ENCODE measurements at regions not wholly inside any gene's neighbourhood (a gene's known extent, or its start where the extent isn't known, plus 50 kb on each side); places are given as distances from the start of the nearest gene placed in this dataset.
A peak's percentile ranks its signal among the peaks of the same experiment; 100 is the strongest.
"Not testable (repeated sequence)": the region's sequence is repeated elsewhere in the genome, so short reads cannot be mapped to it uniquely, and the experiment has no call there.

GRCh38 chr9:135409286-135410200 lies 70.0 kb upstream of the PPP1R26 start:
- H3K9me3 ChIP-seq (ENCODE audit: control extremely low read depth in 1 of 5, control insufficient read depth in 4 of 5, insufficient read depth in 2 of 5, low read depth in 1 of 5, low read length in 4 of 5): peaks cover 0 to 3% (median 0%) of the 10 kb centered on the region in 5 experiments
- ChIA-PET POLR2A (no interaction called here), CTCF (interaction anchor here (2.1 kb wide), 1 partner anchor 322 kb away, joined by 11 read pairs; the partner anchor contains the start of gene OLFM1)
- 86% methylated on average over 21 of the region's 30 CpGs for WGBS (ENCODE audit: insufficient coverage)
- H3K36me3 ChIP-seq (ENCODE audit: control insufficient read depth in 4 of 4, insufficient read depth in 4 of 4, low read length in 3 of 4): no peaks in the 10 kb centered on the region
- peaks cover 0 to 2% (median 0%) of the 10 kb centered on the region in 4 experiments for H3K4me1 ChIP-seq (ENCODE audit: control extremely low read depth in 1 of 4, control insufficient read depth in 4 of 4, insufficient read depth in 4 of 4, low read length in 3 of 4)
- no peak overlapping the region for H3K27ac ChIP-seq (ENCODE audit: insufficient read depth in 1 of 2, low read depth in 1 of 2, low read length in 2 of 2, poor library complexity in 1 of 2, severe bottlenecking in 2 of 2)
- DNase-seq: no peak
- no peak overlapping the region for H3K4me3 ChIP-seq (ENCODE audit: control insufficient read depth in 1 of 7, extremely low read depth in 1 of 7, insufficient read depth in 4 of 7, low read depth in 2 of 7, low read length in 6 of 7)
- peaks cover 0 to 46% (median 2%) of the 10 kb centered on the region in 5 experiments for H3K27me3 ChIP-seq (replicated peaks in 2 of 5; ENCODE audit: control insufficient read depth in 4 of 5, insufficient read depth in 5 of 5, low read length in 4 of 5)

GRCh38 chr9:135410421-135410820 lies 69.2 kb upstream of the PPP1R26 start:
- ChIA-PET POLR2A (no interaction called here), CTCF (interaction anchor here (2.1 kb wide), 1 partner anchor 323 kb away, joined by 11 read pairs; the partner anchor contains the start of gene OLFM1)
- DNase-seq: no peak
- peaks cover 0 to 2% (median 0%) of the 10 kb centered on the region in 4 experiments for H3K4me1 ChIP-seq (ENCODE audit: control extremely low read depth in 1 of 4, control insufficient read depth in 4 of 4, insufficient read depth in 4 of 4, low read length in 3 of 4)
- WGBS (ENCODE audit: insufficient coverage): 93% methylated on average over 4 of the region's 7 CpGs
- peaks cover 0 to 46% (median 2%) of the 10 kb centered on the region in 5 experiments for H3K27me3 ChIP-seq (replicated peaks in 2 of 5; ENCODE audit: control insufficient read depth in 4 of 5, insufficient read depth in 5 of 5, low read length in 4 of 5)
- peaks cover 0 to 3% (median 0%) of the 10 kb centered on the region in 5 experiments for H3K9me3 ChIP-seq (ENCODE audit: control extremely low read depth in 1 of 5, control insufficient read depth in 4 of 5, insufficient read depth in 2 of 5, low read depth in 1 of 5, low read length in 4 of 5)
- H3K4me3 ChIP-seq (ENCODE audit: control insufficient read depth in 1 of 7, extremely low read depth in 1 of 7, insufficient read depth in 4 of 7, low read depth in 2 of 7, low read length in 6 of 7): no peak overlapping the region
- no peak overlapping the region for H3K27ac ChIP-seq (ENCODE audit: insufficient read depth in 1 of 2, low read depth in 1 of 2, low read length in 2 of 2, poor library complexity in 1 of 2, severe bottlenecking in 2 of 2)
- H3K36me3 ChIP-seq (ENCODE audit: control insufficient read depth in 4 of 4, insufficient read depth in 4 of 4, low read length in 3 of 4): no peaks in the 10 kb centered on the region

GRCh38 chr9:135410831-135411473 lies 68.6 kb upstream of the PPP1R26 start:
- Histone ChIP-seq H3K4me1 (ENCODE audit: control extremely low read depth in 1 of 4, control insufficient read depth in 4 of 4, insufficient read depth in 4 of 4, low read length in 3 of 4) (peaks cover 0 to 2% (median 0%) of the 10 kb centered on the region in 4 experiments), H3K27ac (ENCODE audit: insufficient read depth in 1 of 2, low read depth in 1 of 2, low read length in 2 of 2, poor library complexity in 1 of 2, severe bottlenecking in 2 of 2) (no peak overlapping the region), H3K9me3 (ENCODE audit: control extremely low read depth in 1 of 5, control insufficient read depth in 4 of 5, insufficient read depth in 2 of 5, low read depth in 1 of 5, low read length in 4 of 5) (peaks cover 0 to 3% (median 0%) of the 10 kb centered on the region in 5 experiments), H3K36me3 (ENCODE audit: control insufficient read depth in 4 of 4, insufficient read depth in 4 of 4, low read length in 3 of 4) (no peaks in the 10 kb centered on the region), H3K4me3 (ENCODE audit: control insufficient read depth in 1 of 7, extremely low read depth in 1 of 7, insufficient read depth in 4 of 7, low read depth in 2 of 7, low read length in 6 of 7) (no peak overlapping the region), H3K27me3 (replicated peaks in 2 of 5; ENCODE audit: control insufficient read depth in 4 of 5, insufficient read depth in 5 of 5, low read length in 4 of 5) (peaks cover 0 to 48% (median 2%) of the 10 kb centered on the region in 5 experiments)
- ChIA-PET CTCF (interaction anchor here (0.7 to 2.4 kb wide), 4 partner anchors 12 to 645 kb away, joined by 3 to 11 read pairs (median 6); partner anchors contain the start of gene OLFM1), POLR2A (no interaction called here)
- WGBS (ENCODE audit: insufficient coverage): 92% methylated on average over 16 of the region's 20 CpGs
- no peak for DNase-seq

GRCh38 chr9:135411605-135412004 lies 68.0 kb upstream of the PPP1R26 start:
- H3K36me3 ChIP-seq (ENCODE audit: control insufficient read depth in 4 of 4, insufficient read depth in 4 of 4, low read length in 3 of 4); H3K27ac ChIP-seq (ENCODE audit: insufficient read depth in 1 of 2, low read depth in 1 of 2, low read length in 2 of 2, poor library complexity in 1 of 2, severe bottlenecking in 2 of 2); H3K4me3 ChIP-seq (ENCODE audit: control insufficient read depth in 1 of 7, extremely low read depth in 1 of 7, insufficient read depth in 4 of 7, low read depth in 2 of 7, low read length in 6 of 7); H3K4me1 ChIP-seq (ENCODE audit: control extremely low read depth in 1 of 4, control insufficient read depth in 4 of 4, insufficient read depth in 4 of 4, low read length in 3 of 4); H3K9me3 ChIP-seq (ENCODE audit: control extremely low read depth in 1 of 5, control insufficient read depth in 4 of 5, insufficient read depth in 2 of 5, low read depth in 1 of 5, low read length in 4 of 5); DNase-seq; POLR2A ChIA-PET: not testable (repeated sequence)
- 100% methylated on average over 1 of the region's 7 CpGs for WGBS (ENCODE audit: insufficient coverage)
- H3K27me3 ChIP-seq (replicated peaks in 2 of 5; ENCODE audit: control insufficient read depth in 4 of 5, insufficient read depth in 5 of 5, low read length in 4 of 5): peaks cover 0 to 50% (median 2%) of the 10 kb centered on the region in 5 experiments
- CTCF ChIA-PET: interaction anchor here (0.9 to 2.4 kb wide), 4 partner anchors 12 to 328 kb away, joined by 3 to 11 read pairs (median 6); partner anchors contain the start of gene OLFM1

GRCh38 chr9:135412315-135413085 lies 67.1 kb upstream of the PPP1R26 start:
- H3K4me3 ChIP-seq (ENCODE audit: control insufficient read depth in 1 of 7, extremely low read depth in 1 of 7, insufficient read depth in 4 of 7, low read depth in 2 of 7, low read length in 6 of 7); H3K4me1 ChIP-seq (ENCODE audit: control extremely low read depth in 1 of 4, control insufficient read depth in 4 of 4, insufficient read depth in 4 of 4, low read length in 3 of 4); POLR2A ChIA-PET; H3K9me3 ChIP-seq (ENCODE audit: control extremely low read depth in 1 of 5, control insufficient read depth in 4 of 5, insufficient read depth in 2 of 5, low read depth in 1 of 5, low read length in 4 of 5); H3K36me3 ChIP-seq (ENCODE audit: control insufficient read depth in 4 of 4, insufficient read depth in 4 of 4, low read length in 3 of 4); H3K27ac ChIP-seq (ENCODE audit: insufficient read depth in 1 of 2, low read depth in 1 of 2, low read length in 2 of 2, poor library complexity in 1 of 2, severe bottlenecking in 2 of 2): not testable (repeated sequence)
- DNase-seq: peak; percentile 37 to 73 (median 68)
- CTCF ChIA-PET: interaction anchor here (0.7 to 2.4 kb wide), 4 partner anchors 12 to 329 kb away, joined by 3 to 9 read pairs (median 4); no protein-coding TSS in a partner anchor
- 11% methylated on average over 39 of the region's 43 CpGs for WGBS (ENCODE audit: insufficient coverage)
- H3K27me3 ChIP-seq (replicated peaks in 2 of 5; ENCODE audit: control insufficient read depth in 4 of 5, insufficient read depth in 5 of 5, low read length in 4 of 5): peaks cover 0 to 56% (median 2%) of the 10 kb centered on the region in 5 experiments

- DNase-seq: no peak
- Histone ChIP-seq H3K4me1 (ENCODE audit: control extremely low read depth in 1 of 4, control insufficient read depth in 4 of 4, insufficient read depth in 4 of 4, low read length in 3 of 4) (peaks cover 0 to 2% (median 0%) of the 10 kb centered on the region in 4 experiments), H3K9me3 (ENCODE audit: control extremely low read depth in 1 of 5, control insufficient read depth in 4 of 5, insufficient read depth in 2 of 5, low read depth in 1 of 5, low read length in 4 of 5) (no peaks in the 10 kb centered on the region), H3K27me3 (replicated peaks in 2 of 5; ENCODE audit: control insufficient read depth in 4 of 5, insufficient read depth in 5 of 5, low read length in 4 of 5) (peaks cover 0 to 58% (median 2%) of the 10 kb centered on the region in 5 experiments), H3K27ac (ENCODE audit: insufficient read depth in 1 of 2, low read depth in 1 of 2, low read length in 2 of 2, poor library complexity in 1 of 2, severe bottlenecking in 2 of 2) (no peak overlapping the region), H3K36me3 (ENCODE audit: control insufficient read depth in 4 of 4, insufficient read depth in 4 of 4, low read length in 3 of 4) (no peaks in the 10 kb centered on the region), H3K4me3 (ENCODE audit: control insufficient read depth in 1 of 7, extremely low read depth in 1 of 7, insufficient read depth in 4 of 7, low read depth in 2 of 7, low read length in 6 of 7) (no peak overlapping the region)
- ChIA-PET POLR2A (no interaction called here), CTCF (interaction anchor here (0.7 to 2.4 kb wide), 4 partner anchors 12 to 329 kb away, joined by 3 to 9 read pairs (median 4); no protein-coding TSS in a partner anchor)
- 88% methylated on average over 9 of the region's 12 CpGs for WGBS (ENCODE audit: insufficient coverage)
Observed at GRCh38 chr9:135413086-135413375, 66.6 kb upstream of the PPP1R26 start.
